ENCODE measurements at regions not wholly inside any gene's neighbourhood (a gene's known extent, or its start where the extent isn't known, plus 50 kb on each side); places are given as distances from the start of the nearest gene placed in this dataset.
A peak's percentile ranks its signal among the peaks of the same experiment; 100 is the strongest.

GRCh38 chr11:30128269-30128932 lies 102.4 kb upstream of the FSHB start:
- no peak for TF ChIP-seq ESRRG (CRISPR knock-in tag; IDR thresholded peaks at IDR 0.05)
- TF ChIP-seq ZNF565 (CRISPR knock-in tag; conservative IDR thresholded peaks at IDR 0.05; ENCODE audit: low read depth) = no peak
- no peak for TF ChIP-seq PPARA (CRISPR knock-in tag; IDR thresholded peaks at IDR 0.05; ENCODE audit: borderline replicate concordance)
- TF ChIP-seq POU6F1 (CRISPR knock-in tag; IDR thresholded peaks at IDR 0.05; ENCODE audit: borderline replicate concordance, low read depth) = no peak
- no peak for TF ChIP-seq TOX (CRISPR knock-in tag; IDR thresholded peaks at IDR 0.05; ENCODE audit: borderline replicate concordance)
- TF ChIP-seq TCF4 (CRISPR knock-in tag; IDR thresholded peaks at IDR 0.05; ENCODE audit: borderline replicate concordance) = no peak
- no peak for TF ChIP-seq RARB (CRISPR knock-in tag; IDR thresholded peaks at IDR 0.05)
- no peak for TF ChIP-seq CREB5 (CRISPR knock-in tag; IDR thresholded peaks at IDR 0.05; ENCODE audit: low read depth)
- TF ChIP-seq ARNTL (CRISPR knock-in tag; IDR thresholded peaks at IDR 0.05; ENCODE audit: borderline replicate concordance, low read depth) = no peak
- no peak for TF ChIP-seq SNAI2 (CRISPR knock-in tag; IDR thresholded peaks at IDR 0.05)
- no peak for TF ChIP-seq BACH2 (CRISPR knock-in tag; IDR thresholded peaks at IDR 0.05; ENCODE audit: borderline replicate concordance)
- no peak for TF ChIP-seq CSDC2 (CRISPR knock-in tag; IDR thresholded peaks at IDR 0.05)
- TF ChIP-seq PATZ1 (CRISPR knock-in tag; IDR thresholded peaks at IDR 0.05; ENCODE audit: borderline replicate concordance) = no peak
- no peak for TF ChIP-seq OSR1 (CRISPR knock-in tag; IDR thresholded peaks at IDR 0.05)
- no peak for TF ChIP-seq ZNF8 (CRISPR knock-in tag; IDR thresholded peaks at IDR 0.05)
- no peak for TF ChIP-seq ZFP30 (CRISPR knock-in tag; IDR thresholded peaks at IDR 0.05)
- no peak for TF ChIP-seq ISL1 (CRISPR knock-in tag; IDR thresholded peaks at IDR 0.05)
- peak; percentile 69 for ATAC-seq

- TF ChIP-seq ZFP30 (CRISPR knock-in tag; IDR thresholded peaks at IDR 0.05) (no peak), TCF4 (CRISPR knock-in tag; IDR thresholded peaks at IDR 0.05; ENCODE audit: borderline replicate concordance) (no peak), GLIS3 (CRISPR knock-in tag; IDR thresholded peaks at IDR 0.05) (no peak), RARB (CRISPR knock-in tag; IDR thresholded peaks at IDR 0.05) (no peak), ZFP3 (CRISPR knock-in tag; IDR thresholded peaks at IDR 0.05) (no peak), SNAI2 (CRISPR knock-in tag; IDR thresholded peaks at IDR 0.05) (no peak), POU6F1 (CRISPR knock-in tag; IDR thresholded peaks at IDR 0.05; ENCODE audit: borderline replicate concordance, low read depth) (no peak), TSHZ2 (CRISPR knock-in tag; IDR thresholded peaks at IDR 0.05) (no peak), CSDC2 (CRISPR knock-in tag; IDR thresholded peaks at IDR 0.05) (no peak), ARNTL (CRISPR knock-in tag; IDR thresholded peaks at IDR 0.05; ENCODE audit: borderline replicate concordance, low read depth) (no peak), ZC3H10 (CRISPR knock-in tag; IDR thresholded peaks at IDR 0.05) (no peak)
- ATAC-seq = peak; percentile 73
Measured at GRCh38 chr11:30131535-30131934, 99.3 kb upstream of the FSHB start.

Data from SK-N-SH treated with all-trans-retinoic acid at 6 μM for 48 hours (cell line).